C4-2B (cell line): ENCODE measurements at regions not wholly inside any gene's neighbourhood (a gene's known extent, or its start where the extent isn't known, plus 50 kb on each side); places are given as distances from the start of the nearest gene placed in this dataset.

Source experiments
- CTCF ChIP-seq: fragments of 450-650 bp; conservative IDR thresholded peaks from 2 replicates; pipeline ENCODE4 v1.5.1; 2017; ENCODE audit warnings: mild to moderate bottlenecking
- ZFX ChIP-seq: fragments of 450-650 bp; IDR thresholded peaks from 2 replicates; pipeline ENCODE4 v1.6.1; 2017

GRCh38 chr2:8481463-8482009 lies 200.3 kb upstream of the ID2 start:
- TF ChIP-seq CTCF, result no peak
- no peak for TF ChIP-seq ZFX
